ENCODE measurements at regions not wholly inside any gene's neighbourhood (a gene's known extent, or its start where the extent isn't known, plus 50 kb on each side); places are given as distances from the start of the nearest gene placed in this dataset.
"Not testable (repeated sequence)": the region's sequence is repeated elsewhere in the genome, so short reads cannot be mapped to it uniquely, and the experiment has no call there.

DNA sequence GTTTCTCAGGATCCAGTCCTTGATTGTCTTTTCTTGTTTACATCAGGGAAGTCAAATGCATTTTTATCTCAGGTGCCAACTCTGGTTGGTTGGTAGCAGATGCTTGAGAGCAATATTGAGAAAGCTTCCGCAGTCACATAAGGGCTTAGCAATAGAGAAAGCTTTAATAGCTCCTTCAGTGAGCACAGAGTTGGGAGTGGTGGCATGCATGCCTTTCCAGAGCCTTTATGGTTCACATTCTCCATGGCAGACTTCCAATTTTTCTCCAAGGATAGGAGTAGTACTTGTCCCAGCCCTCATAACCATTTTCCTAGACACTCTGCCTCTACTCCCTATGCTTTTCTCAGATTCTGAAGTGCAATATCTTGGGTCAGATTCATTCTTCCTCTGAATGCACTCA is 280.4 kb downstream of the AEBP2 start:
- DNase-seq: peak in 1 of 3 experiments; percentile 40

DNA sequence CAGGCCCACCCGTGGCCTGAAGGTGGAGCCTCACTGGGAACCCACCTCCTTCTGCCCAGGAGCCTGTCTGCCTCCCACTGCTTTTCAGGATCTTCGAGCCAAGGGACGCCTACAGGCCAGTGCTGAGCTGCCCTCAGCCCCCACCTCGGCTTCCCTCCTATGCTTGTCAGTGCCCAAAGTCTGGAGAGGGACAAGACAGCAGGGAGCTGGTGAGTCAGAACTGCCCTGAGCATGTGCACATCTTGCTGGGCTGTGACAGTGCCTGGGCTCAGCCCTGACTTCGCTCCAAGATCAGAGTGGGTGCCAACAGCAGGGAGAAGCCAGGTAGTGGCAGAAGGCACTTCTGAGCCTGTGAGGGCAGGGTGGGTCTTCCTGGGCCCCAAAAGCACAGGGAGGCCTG is 286.8 kb downstream of the AEBP2 start:
- no peak for DNase-seq

DNA sequence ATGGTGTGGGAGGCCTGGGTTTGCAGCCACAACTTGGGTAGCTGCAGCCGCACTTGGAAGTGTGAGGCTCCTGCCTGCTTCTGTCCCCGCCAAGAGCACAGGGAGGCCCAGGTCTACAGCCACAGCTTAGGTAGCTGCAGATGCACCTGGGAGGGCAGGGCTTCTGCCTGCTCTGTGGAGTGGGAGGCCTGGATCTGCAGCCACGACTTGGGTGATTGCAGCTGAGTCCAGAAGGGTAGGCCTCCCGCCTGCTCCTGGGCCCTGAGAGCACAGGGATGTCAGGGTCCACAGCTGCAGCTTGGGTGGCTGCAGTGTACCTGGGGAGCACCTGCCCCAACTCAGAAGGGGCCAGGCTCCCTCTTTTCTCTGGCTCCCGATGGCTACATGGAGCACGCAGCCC is 287.3 kb downstream of the AEBP2 start:
- no peak for DNase-seq

DNA sequence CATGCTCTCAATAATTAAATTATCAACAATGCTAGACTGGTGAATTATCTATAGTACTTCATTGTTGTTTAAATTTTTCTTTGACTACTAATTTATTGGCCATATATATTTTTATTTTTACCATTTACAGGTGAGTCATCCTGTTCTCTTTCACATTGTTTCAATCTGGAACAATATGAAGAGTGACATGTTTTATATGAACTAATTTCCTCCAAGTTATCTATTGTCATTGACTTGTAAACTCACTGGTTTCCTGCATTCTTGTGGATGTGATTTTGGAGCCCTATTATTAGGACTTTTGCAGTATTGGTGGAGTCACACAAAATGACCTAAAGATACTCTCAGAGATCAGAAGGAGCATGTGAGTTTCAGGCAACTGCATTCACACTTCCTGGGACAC is 297.7 kb downstream of the AEBP2 start:
- no peak for DNase-seq

DNA sequence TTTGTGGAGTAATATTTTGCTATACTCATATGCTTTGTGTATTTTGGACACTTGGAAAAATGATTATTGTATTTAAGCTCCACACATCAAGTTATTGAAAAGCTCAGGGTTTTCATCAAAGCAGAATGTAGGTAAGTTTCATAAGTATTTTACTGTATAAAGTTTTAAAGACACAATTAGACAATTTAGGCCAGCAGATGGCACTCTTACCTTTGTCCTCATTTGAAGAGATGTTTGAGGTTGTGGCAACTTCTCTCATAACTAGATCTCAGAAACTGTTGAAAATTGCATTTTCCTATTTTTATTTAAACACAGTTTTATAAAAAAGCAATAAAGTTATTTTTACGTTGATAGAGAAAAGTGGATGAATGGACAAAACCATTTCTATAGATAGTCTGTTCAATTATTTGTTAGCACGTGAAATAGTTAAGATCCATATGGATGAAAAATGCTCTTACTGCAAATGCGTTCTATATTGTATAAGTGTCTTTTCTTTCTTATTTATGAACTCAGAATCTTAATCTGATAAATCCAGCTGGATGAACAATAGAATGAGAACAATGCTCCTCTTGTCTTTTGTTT is 300.0 kb downstream of the AEBP2 start:
- DNase-seq: peak; percentile 31 to 83 (median 69)

DNA sequence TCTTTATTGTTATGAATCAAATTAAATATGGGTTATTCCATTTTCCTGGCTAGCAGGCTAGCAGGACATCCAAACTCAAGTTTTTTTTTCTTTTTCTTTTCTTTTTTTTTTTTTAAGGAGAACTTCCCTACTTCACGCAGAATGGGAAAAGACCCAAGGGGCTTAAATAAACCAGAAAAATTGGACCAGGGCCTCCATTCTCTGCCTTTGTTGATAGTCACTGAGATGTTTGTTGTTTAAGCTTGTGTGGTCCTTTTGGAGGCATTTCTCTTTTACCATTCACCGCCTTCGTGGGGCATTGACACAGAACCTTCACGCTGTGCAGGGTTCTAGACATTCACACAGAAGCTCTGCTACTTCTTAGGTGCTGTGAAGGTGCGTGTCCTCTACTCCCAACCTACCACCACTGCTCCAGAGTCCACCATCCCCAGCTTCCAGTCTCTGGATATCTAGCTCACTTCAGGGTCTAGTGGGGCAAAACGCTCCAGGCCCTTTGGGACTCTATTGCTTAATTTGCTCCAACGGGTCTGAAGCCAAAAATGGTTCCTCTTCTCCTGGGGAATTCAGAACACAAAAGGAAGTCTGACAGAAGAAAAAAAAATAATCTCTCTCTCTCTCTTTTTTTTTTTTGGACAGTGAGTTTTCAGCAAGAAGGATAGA is 301.3 kb downstream of the AEBP2 start:
- no peak for DNase-seq

DNA sequence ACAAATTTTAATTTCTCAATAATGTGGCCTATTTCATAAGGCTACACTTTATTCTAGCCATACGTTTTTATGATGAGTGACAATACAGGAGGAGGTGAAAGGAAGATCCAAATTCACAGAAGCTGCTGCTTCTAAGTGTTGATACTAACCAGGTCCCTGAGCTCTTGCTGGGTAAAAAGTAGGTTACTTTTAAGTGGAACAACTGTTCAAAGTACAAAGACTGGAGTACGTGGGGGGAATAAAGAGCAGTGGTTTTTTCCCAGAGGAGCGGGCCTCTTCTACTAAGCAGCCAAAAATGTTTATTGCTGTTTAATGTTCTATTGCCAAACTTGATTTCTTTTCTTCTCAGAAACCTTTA is 301.8 kb downstream of the AEBP2 start:
- no peak for DNase-seq

DNA sequence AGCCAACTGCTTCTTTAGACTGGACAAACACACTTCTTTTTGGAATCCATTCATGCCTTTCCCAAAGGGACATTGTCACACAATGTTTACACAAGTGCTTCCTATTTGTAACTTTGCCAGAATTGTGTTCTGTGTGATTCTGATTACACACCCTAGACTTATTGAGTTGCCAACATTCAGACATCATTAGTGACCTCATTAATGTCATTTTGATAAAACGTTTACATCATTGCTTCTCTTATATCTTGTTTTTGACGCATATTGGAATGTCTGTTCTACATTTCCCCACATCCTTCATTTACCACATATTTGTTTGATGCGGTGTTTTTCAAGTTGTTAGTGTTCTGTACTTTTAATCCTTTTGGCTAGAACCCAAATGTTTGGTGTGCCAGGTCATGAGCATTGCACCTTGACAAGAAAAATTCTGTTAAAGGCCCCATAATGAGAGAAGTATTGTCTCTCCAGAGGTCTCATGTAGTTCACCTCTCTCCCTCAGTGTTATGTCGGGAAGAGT is 305.5 kb downstream of the AEBP2 start:
- DNase-seq: peak in 1 of 3 experiments; percentile 21

DNA sequence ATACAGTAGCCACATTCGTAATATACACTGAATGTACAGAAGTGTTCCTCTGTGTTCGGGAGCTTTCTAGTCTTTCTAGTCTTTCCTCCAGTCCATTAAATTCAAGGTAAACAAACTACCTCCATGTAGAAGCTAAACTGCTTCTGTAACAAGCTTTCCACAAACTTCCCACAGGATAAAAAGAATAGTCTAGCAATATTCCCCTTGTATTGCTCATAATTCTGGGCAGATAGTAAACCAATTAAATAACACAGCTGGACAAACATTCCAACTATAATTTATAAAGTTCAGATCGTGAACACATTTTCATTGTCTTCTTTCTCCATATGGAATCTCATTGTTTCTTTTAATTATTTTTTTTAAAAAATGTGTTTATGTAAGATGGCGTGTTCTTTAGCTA is 307.2 kb downstream of the AEBP2 start:
- peak in 1 of 3 experiments; percentile 22 for DNase-seq

DNA sequence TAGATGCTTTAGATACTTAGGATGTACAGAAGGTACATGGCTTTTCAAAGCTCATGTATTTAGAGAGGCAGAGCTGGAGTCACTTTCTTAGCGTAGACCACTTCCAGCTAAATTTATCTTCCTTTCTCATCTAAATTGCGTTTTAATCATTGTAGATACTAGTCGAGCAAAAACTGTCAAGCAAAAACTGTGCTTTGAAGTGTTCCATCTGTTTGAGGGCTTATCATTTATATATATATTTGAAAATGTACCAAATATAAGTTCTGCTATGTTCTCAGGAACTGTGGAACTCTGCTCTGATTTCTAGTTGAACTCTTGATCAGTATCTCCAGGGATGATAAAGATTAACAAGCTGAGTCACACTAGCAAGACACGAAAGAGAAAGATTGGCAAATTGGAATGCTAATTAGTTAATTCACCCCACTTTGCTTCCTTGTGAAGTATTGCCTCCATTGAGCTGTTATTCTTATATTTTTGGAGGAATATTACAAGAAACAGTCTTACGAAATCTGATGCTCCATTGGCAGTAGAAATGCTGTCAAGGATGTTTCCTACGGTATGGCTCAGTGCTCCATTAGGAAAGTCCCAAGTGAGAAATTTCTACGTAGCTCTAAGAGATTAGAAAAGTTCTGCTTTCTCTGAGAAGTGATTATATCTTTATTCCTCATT is 310.7 kb downstream of the AEBP2 start:
- no peak for DNase-seq

DNA sequence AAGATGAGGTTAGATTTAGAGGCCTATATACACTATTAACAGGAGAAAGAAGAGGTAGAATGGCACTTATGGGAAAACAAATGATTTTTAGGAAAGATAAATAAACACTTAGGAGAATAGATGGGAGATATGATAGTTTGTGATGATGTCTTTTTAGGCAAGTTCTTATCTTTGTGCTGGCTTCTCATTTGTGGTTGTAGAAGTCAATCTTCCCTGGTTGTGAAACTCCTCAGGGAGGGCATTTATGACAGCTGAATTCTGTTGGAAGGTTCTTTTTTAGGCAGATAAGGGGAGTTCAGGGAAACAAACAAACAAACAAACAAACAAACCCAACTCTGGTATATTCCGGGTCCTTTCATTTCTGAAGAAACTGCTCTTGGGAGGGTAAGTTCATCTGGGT is 311.8 kb downstream of the AEBP2 start:
- DNase-seq: no peak

DNA sequence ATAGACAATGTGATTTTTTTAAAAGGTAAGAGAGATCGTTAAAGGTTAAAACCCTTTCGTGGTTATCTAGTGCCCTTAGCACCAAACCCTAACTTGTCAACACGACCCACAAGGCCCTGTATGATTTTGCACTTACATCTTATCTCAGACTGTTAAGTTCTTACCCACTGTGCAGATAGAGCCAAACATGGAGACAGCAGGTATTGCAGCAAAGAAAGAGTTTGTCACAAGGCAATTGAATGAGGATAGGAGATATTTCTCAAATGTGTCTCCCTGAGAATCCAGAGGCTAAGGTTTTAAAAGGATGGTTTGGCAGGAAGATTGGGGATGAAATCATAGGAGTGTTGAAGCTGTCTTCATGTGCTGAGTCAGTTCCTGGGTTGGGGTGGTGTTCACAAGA is 313.4 kb downstream of the AEBP2 start:
- no peak for DNase-seq

DNA sequence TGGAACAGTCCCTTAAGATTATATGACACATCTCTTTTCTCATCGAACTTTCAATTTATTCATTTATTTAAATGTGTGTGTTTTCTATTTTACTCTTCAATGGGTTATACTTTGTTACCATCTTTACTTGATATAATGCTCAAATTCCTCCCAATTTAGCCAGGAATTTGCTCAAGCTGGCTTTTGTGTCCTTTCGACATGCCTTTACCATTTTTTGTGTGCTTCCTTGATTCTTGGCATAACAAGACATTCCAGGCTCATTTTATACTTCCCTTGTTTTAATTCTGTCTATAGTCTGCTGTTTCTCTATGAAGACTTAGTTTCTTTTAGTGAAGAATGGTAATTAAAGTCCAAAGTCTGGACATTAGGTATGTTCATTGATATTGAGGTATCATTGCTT is 315.8 kb downstream of the AEBP2 start:
- no peak for DNase-seq

DNA sequence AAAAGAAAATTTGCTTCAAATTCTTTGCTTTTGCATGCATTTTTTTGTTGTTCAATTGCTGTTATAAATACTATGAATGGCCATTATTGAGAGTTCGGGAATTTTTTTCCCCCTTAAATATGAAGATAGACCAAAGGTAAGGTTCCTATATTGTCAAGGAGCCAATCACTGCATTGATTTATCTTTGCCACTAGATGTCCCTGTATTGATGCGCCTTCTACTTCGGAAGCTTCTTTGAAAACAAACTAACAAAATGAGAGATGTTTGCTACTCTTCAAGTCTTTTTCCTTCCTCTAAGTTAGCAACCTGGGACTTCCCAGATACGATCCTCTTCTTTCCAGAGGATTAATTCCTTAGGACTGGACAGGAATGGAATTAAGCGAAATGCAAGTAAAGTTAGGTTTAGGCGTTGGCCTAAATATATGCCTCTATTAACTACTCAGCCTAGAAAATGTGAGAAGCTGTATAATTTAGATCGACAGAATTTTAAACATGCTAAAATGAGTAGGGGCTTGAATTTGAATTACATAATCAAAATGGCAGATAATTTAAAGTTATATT is 318.1 kb downstream of the AEBP2 start:
- DNase-seq: peak in 2 of 3 experiments; percentile 11 to 67

DNA sequence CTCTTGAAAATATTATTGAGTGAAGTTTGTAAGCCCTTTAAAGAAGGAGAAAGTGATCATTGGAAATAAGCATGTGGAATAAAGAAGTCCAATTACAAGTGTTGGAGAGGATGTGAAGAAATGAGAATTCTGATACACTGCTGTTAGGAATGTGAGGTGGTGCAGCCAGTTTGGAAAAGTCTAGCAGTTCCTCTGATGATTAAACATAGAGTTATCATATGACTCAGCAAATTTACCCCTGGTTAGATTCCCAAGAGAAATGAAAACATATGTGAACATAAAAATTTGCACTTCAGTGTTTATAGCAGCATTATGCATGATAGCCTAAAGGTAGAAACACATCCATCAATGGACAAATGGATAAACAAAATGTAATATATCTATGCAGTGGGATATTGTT is 319.9 kb downstream of the AEBP2 start:
- no peak for DNase-seq

DNA sequence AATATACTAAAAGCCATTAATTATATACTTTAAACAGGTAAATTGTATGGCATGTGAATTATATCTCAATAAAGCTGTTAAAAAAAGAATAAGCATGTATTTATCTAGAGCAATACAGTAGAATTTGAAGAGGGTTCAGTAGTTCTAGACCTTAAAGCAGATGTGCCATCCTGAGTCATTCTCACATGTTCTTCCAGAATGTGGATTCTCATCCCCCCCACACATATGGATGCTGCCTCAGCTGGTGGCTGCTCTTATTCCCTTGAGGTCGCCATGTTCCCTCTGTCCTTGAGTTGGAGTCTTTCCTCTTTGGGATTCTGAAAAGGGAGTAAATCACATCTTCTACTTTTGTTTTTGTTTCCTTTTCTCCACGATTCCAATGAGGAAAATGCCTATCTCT is 321.3 kb downstream of the AEBP2 start:
- no peak for DNase-seq

DNA sequence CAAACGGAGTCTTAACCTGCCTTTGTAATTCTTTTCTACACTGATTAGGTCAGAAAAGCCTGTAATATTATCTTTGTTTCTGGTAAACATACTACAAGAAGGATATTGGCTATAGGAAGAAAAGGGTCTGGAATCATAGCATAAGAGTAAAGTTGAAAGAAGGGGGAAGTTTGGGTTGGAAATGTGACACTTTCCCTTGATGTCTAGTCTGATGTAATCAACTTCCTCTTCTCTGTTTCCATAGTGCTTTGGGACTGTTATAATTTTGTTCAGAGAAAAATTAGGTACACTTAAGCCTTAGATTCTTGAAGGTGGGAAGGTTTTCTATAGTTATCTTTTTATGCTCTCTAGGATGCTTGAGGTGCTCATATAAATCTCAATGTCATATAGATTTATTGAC is 322.2 kb downstream of the AEBP2 start:
- no peak for DNase-seq

DNA sequence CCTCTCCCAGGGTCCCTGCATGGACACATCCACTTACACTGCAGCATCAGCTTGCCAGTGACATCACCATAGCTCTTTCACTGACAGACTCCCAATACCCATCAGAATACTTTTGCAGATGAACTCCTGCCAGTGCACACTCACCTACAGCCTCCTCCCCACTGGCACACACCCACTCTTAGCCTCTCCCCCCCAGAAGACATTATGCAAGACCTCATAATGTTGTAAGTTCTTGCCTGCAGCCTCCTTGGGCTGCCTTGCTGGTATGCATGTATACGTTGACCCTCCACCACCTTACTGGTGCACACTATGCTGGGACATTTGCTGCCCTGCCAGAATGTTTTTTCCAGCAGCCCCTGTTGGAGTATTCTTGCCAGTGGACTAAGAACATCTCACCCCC is 324.2 kb downstream of the AEBP2 start:
- DNase-seq: no peak

DNA sequence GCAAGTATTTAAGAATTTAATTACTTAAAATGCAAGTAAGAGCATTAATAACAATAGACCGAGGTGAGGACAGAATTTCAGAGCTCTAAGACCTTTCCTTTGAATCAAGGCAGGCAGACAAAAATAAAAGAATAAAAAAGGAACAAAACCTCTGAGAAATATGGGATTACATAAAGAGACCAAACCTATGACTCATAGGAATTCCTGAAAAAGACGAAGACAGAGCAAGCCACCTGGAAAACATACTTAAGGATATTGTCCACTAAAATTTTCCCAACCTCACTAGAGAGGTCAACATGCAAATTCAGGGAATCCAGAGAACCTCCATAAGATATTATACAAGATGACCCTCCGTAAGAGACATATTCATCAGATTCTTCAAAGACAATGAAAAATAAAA is 325.1 kb downstream of the AEBP2 start:
- DNase-seq: no peak

DNA sequence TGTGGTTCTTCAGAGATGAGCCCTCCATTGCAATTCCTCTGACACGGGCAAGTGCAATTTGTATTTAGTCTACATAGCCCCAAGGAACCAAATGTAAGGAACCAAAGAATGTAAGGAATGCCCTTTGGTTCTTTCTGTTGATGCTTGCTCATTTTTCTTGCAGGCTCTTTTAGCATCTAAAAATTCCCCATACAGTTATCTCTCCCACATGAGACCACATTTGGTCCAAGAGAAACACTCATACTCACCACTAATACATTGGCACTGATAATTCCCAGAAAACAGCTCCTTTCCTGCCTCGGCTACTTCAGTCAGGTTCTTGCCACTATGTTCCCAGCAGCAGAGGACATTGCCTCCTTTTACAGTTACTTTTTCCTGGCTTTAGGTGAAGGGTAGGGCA is 332.6 kb downstream of the AEBP2 start:
- no peak for DNase-seq

DNA sequence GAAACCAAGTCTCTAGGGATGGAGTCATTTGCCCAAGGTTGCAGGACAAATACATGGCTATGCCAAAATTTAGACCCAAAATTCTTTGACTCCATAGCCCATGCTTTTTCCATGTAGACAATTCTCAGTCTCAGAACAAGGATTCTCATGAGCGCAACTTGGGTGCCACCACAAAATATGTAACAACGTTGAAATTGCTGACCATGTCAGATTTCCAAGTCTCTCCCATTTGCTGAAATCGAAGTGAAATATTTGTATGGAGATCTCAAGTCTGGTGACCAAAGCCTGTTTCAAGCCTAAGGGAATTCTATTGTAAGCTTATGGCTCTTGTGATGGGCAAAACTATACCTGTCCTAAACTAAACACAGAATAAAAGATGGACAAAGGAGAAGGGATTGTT is 333.5 kb downstream of the AEBP2 start:
- DNase-seq: no peak

DNA sequence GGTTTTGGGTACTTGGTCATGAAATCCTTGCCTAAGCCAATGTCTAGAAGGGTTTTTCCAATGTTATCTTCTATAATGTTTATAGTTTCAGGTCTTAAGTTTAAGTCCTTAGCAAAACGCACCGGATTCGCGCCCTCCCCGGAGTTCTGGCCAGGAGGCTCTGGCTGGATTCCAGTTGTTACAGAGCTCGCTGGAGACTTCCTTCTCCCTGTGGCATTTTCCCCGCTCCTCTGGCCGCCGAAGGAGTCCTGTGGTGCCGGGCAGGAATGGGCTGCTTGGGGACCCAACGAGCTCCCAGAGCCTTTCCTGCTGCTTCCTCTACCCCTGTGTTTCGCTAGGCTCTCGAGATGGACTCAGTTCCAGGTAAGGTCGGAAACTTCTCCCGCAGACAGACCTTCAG is 335.9 kb downstream of the AEBP2 start:
- DNase-seq: no peak

DNA sequence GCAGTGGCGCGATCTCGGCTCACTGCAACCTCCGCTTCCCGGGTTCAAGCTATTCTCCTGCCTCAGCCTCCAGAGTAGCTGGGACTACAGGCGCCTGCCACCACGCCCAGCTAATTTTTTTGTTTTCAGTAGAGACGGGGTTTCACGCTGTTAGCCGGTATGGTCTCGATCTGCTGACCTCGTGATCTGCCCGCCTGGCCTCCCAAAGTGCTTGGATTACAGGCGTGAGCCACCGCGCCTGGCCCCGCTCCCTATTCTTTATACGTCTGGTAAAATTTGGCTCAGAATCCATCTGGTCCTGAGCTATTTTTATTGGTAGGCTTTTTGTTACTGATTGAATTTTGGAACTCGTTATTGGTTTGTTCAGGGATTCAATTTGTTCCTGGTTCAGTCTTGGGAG is 336.7 kb downstream of the AEBP2 start:
- DNase-seq: not testable (repeated sequence)

DNA sequence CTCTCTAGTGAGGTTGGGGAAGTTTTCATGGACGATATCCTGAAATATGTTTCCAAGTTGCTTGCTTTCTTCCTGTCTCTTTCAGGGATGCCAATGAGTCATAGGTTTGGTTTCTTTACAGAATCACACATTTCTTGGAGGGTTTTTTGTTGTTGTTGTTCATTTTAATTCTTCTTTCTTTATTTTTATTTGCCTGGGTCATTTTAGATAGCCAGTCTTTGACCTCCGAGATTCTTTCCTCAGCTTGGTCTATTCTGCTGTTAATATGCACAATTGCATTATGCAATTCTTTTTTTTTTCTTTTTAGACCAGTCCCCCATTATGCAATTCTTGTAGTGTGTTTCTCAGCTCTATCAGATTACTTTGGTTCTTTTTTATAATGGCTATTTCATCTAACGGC is 338.9 kb downstream of the AEBP2 start:
- DNase-seq: no peak

Measured in NCI-H1417 (cell line).